Suppressor macrophage treated with lipopolysaccharide for 1 hour (primary cell): ENCODE measurements at regions not wholly inside any gene's neighbourhood (a gene's known extent, or its start where the extent isn't known, plus 50 kb on each side); places are given as distances from the start of the nearest gene placed in this dataset.
"Not testable (repeated sequence)": the region's sequence is repeated elsewhere in the genome, so short reads cannot be mapped to it uniquely, and the experiment has no call there.

ENCODE experiments used
- DNase-seq, 3 donors: peaks; one replicate each; pipeline ENCODE4 v3.0.0-alpha.2; 2020 to 2022

GRCh38 chr16:29255957-29256356 lies 150.6 kb downstream of the NPIPB11 start:
- DNase-seq: not testable (repeated sequence)

GRCh38 chr16:29255496-29255796 lies 151.1 kb downstream of the NPIPB11 start:
- not testable (repeated sequence) for DNase-seq

- DNase-seq: no peak
Measured at GRCh38 chr16:29254676-29255495, 151.6 kb downstream of the NPIPB11 start.

- not testable (repeated sequence) for DNase-seq
Measured at GRCh38 chr16:29253716-29254590, 152.6 kb downstream of the NPIPB11 start.

- DNase-seq: not testable (repeated sequence)
Measured at GRCh38 chr16:29253066-29253590, 153.4 kb downstream of the NPIPB11 start.

GRCh38 chr16:29252311-29252710 lies 154.2 kb downstream of the NPIPB11 start:
- not testable (repeated sequence) for DNase-seq

- DNase-seq: not testable (repeated sequence)
Measured at GRCh38 chr16:29251571-29252011, 154.9 kb downstream of the NPIPB11 start.

- peak in 1 of 3 donors; percentile 4 for DNase-seq
Measured at GRCh38 chr16:29250923-29251434, 155.5 kb downstream of the NPIPB11 start.

GRCh38 chr16:29250469-29250868 lies 156.0 kb downstream of the NPIPB11 start:
- peak; percentile 49 to 57 (median 54) for DNase-seq

- DNase-seq: not testable (repeated sequence)
Measured at GRCh38 chr16:29248940-29249318, 157.6 kb downstream of the NPIPB11 start.

GRCh38 chr16:29248306-29248939 lies 158.1 kb downstream of the NPIPB11 start:
- DNase-seq: peak; percentile 36 to 51 (median 48)

GRCh38 chr16:29246091-29246490 lies 160.4 kb downstream of the NPIPB11 start:
- not testable (repeated sequence) for DNase-seq

- peak in 1 of 3 donors; percentile 8 for DNase-seq
Measured at GRCh38 chr16:29237971-29238370, 168.5 kb downstream of the NPIPB11 start.

- peak in 1 of 3 donors; percentile 5 for DNase-seq
Measured at GRCh38 chr16:29237495-29237894, 169.0 kb downstream of the NPIPB11 start.

- DNase-seq: not testable (repeated sequence)
Measured at GRCh38 chr16:29237023-29237422, 169.5 kb downstream of the NPIPB11 start.

- not testable (repeated sequence) for DNase-seq
Measured at GRCh38 chr16:29235836-29236370, 170.6 kb downstream of the NPIPB11 start.

- not testable (repeated sequence) for DNase-seq
Measured at GRCh38 chr16:29234536-29235275, 171.8 kb downstream of the NPIPB11 start.

GRCh38 chr16:29233705-29234404 lies 172.7 kb downstream of the NPIPB11 start:
- DNase-seq: not testable (repeated sequence)

GRCh38 chr16:29232811-29233704 lies 173.5 kb downstream of the NPIPB11 start:
- DNase-seq: no peak
